GM12872 (cell line): ENCODE measurements at regions not wholly inside any gene's neighbourhood (a gene's known extent, or its start where the extent isn't known, plus 50 kb on each side); places are given as distances from the start of the nearest gene placed in this dataset.

Experiments
- CTCF ChIP-seq: IDR thresholded peaks from 3 replicates; pipeline ENCODE4 v1.5.1; 2011; ENCODE audit warnings: low read depth, mild to moderate bottlenecking, low read length, moderate library complexity; ENCODE audit not compliant: insufficient read depth

- no peak for TF ChIP-seq CTCF
Observed at GRCh38 chr3:106945435-106945834, 431.8 kb upstream of the CCDC54 start.

GRCh38 chr3:106946866-106947265, 430.4 kb upstream of the CCDC54 start:
- no peak for TF ChIP-seq CTCF

- no peak for TF ChIP-seq CTCF
Observed at GRCh38 chr3:106957029-106957428, 420.2 kb upstream of the CCDC54 start.

- TF ChIP-seq CTCF = no peak
Observed at GRCh38 chr3:106962993-106963392, 414.2 kb upstream of the CCDC54 start.

- TF ChIP-seq CTCF = no peak
Observed at GRCh38 chr3:106963442-106963841, 413.8 kb upstream of the CCDC54 start.

GRCh38 chr3:106965307-106965706, 411.9 kb upstream of the CCDC54 start:
- TF ChIP-seq CTCF = no peak

GRCh38 chr3:106969596-106969995, 407.6 kb upstream of the CCDC54 start:
- TF ChIP-seq CTCF = no peak

- TF ChIP-seq CTCF = no peak
Observed at GRCh38 chr3:106981392-106981791, 395.8 kb upstream of the CCDC54 start.
